GM12878 (cell line): ENCODE measurements at regions not wholly inside any gene's neighbourhood (a gene's known extent, or its start where the extent isn't known, plus 50 kb on each side); places are given as distances from the start of the nearest gene placed in this dataset.

Source experiments
- ATAC-seq: fragments of 200-7000 bp; cut with Tn5 transposase; 3 replicates; pipeline ENCODE4 v1.9.1; 2020; ENCODE audit warnings: mild to moderate bottlenecking, moderate library complexity
- BruUV-seq: library from RNA; stranded (reverse); fragments of 400-500 nt; replicated peaks from 2 replicates; lab custom pipeline; 2021; lab: Mats Ljungman, UMichigan
- CTCF ChIA-PET: fragments of 300-600 bp; sonication (Branson Sonifier 250); formaldehyde crosslinking; extraction: SDS; loops from one replicate; lab custom pipeline; 2021; ENCODE audit warnings: inconsistent platforms; lab: Yijun Ruan, JAX
- POLR2A ChIA-PET: fragments of 350-600 bp; formaldehyde crosslinking; extraction: SDS; loops from one replicate; lab custom pipeline; 2021; ENCODE audit warnings: inconsistent platforms; lab: Charles Lee
- RAD21 ChIA-PET: fragments of 300-600 bp; sonication (Branson Sonifier 250); formaldehyde crosslinking; loops from one replicate; lab custom pipeline; 2023; ENCODE audit warnings: antibody characterized with exemption; ENCODE audit not compliant: unreplicated experiment; lab: Charles Lee
- SMC1A ChIA-PET: fragments of 300-600 bp; sonication (Branson Sonifier 250); formaldehyde crosslinking; loops from one replicate; lab custom pipeline; 2023; ENCODE audit not compliant: unreplicated experiment, uncharacterized antibody; lab: Charles Lee
- DNase-seq: peaks from one replicate; pipeline ENCODE4 v3.0.0-alpha.2; 2011; ENCODE audit warnings: low read depth, low spot score
- FAIRE-seq: peaks from 3 replicates; lab custom pipeline; 2011; peaks lifted over from hg19 to GRCh38; lab: Jason Lieb, UNC
- H2AFZ ChIP-seq: 2 replicates; pipeline ENCODE4 v1.6.0; 2011; ENCODE audit warnings: low read depth, low read length, control low read depth; ENCODE audit not compliant: control insufficient read depth
- H3K27ac ChIP-seq: 2 replicates; pipeline ENCODE4 v1.5.1; 2011; ENCODE audit warnings: control low read depth; ENCODE audit not compliant: control insufficient read depth, insufficient read depth
- H3K27me3 ChIP-seq, 2 experiments: replicated peaks in 1 of 2; 2 replicates each; pipeline versions ENCODE4 v1.6.0 to v1.6.1; 2011; ENCODE audit warnings: low read length in 1 of 2; ENCODE audit not compliant: control insufficient read depth in 2 of 2, insufficient read depth in 2 of 2
- H3K36me3 ChIP-seq, 2 experiments: 2 replicates each; pipeline ENCODE4 v1.5.1; 2011; ENCODE audit warnings: low read length in 1 of 2; ENCODE audit not compliant: control insufficient read depth in 2 of 2, insufficient read depth in 2 of 2
- H3K4me1 ChIP-seq: 2 replicates; pipeline ENCODE4 v1.6.1; 2011; ENCODE audit warnings: mild to moderate bottlenecking, low read length, moderate library complexity, mixed read lengths; ENCODE audit not compliant: control insufficient read depth, insufficient read depth
- H3K4me2 ChIP-seq: 2 replicates; pipeline ENCODE4 v1.6.0; 2011; ENCODE audit warnings: control low read depth; ENCODE audit not compliant: control insufficient read depth, insufficient read depth
- H3K4me3 ChIP-seq: fragments of 200-600 bp; sonication (generic); 2 replicates; pipeline ENCODE4 v1.5.1; 2016
- H3K79me2 ChIP-seq: 2 replicates; pipeline ENCODE4 v1.6.0; 2011; ENCODE audit warnings: low read length; ENCODE audit not compliant: control insufficient read depth, insufficient read depth
- H3K9ac ChIP-seq: 2 replicates; pipeline ENCODE4 v1.8.0; 2011; ENCODE audit warnings: low read length, control low read depth, mixed read lengths; ENCODE audit not compliant: control insufficient read depth, insufficient read depth
- H3K9me3 ChIP-seq: replicated peaks from 3 replicates; pipeline ENCODE4 v1.5.1; 2011; ENCODE audit warnings: mild to moderate bottlenecking, low read length; ENCODE audit not compliant: control insufficient read depth, insufficient read depth
- H4K20me1 ChIP-seq: 2 replicates; pipeline ENCODE4 v1.6.0; 2011; ENCODE audit not compliant: control insufficient read depth, insufficient read depth
- ATF2 ChIP-seq: IDR thresholded peaks from 2 replicates; pipeline ENCODE4 v1.6.1; 2012; ENCODE audit warnings: low read length, inconsistent platforms
- BCL11A ChIP-seq: IDR thresholded peaks from 2 replicates; pipeline ENCODE4 v1.6.1; 2011; ENCODE audit warnings: low read depth, low read length
- E4F1 ChIP-seq: fragments of 450-650 bp; IDR thresholded peaks from 2 replicates; pipeline ENCODE4 v1.6.1; 2018; ENCODE audit warnings: borderline replicate concordance, mild to moderate bottlenecking; ENCODE audit not compliant: partially characterized antibody
- EZH2 ChIP-seq: IDR thresholded peaks from 2 replicates; pipeline ENCODE4 v1.6.1; 2012; ENCODE audit warnings: low read depth, mild to moderate bottlenecking, control low read depth, inconsistent platforms, low read length, borderline replicate concordance; ENCODE audit not compliant: control insufficient read depth
- KAT2A ChIP-seq: conservative IDR thresholded peaks from 2 replicates; pipeline ENCODE4 v1.6.1; 2011; ENCODE audit warnings: low read depth, low read length; ENCODE audit not compliant: control insufficient read depth
- KLF5 ChIP-seq: fragments of 450-650 bp; IDR thresholded peaks from 2 replicates; pipeline ENCODE4 v1.6.1; 2014; ENCODE audit warnings: mild to moderate bottlenecking; ENCODE audit not compliant: partially characterized antibody
- PAX5 ChIP-seq: IDR thresholded peaks from 2 replicates; pipeline ENCODE4 v1.6.1; 2011; ENCODE audit warnings: low read depth, low read length, borderline replicate concordance
- RCOR1 ChIP-seq: conservative IDR thresholded peaks from 2 replicates; pipeline ENCODE4 v1.6.1; 2012; ENCODE audit warnings: low read depth, low read length, improper control_type of control experiment
- SP1 ChIP-seq: IDR thresholded peaks from one replicate; pipeline ENCODE4 v1.6.1; 2011; ENCODE audit warnings: low read depth, low read length
- SREBF2 ChIP-seq: IDR thresholded peaks from 2 replicates; pipeline ENCODE4 v1.6.1; 2012; ENCODE audit warnings: mild to moderate bottlenecking, low read length
- ZNF622 ChIP-seq: fragments of 450-650 bp; IDR thresholded peaks from 2 replicates; pipeline ENCODE4 v1.6.1; 2017; ENCODE audit warnings: mild to moderate bottlenecking, inconsistent platforms
- WGBS: methylation state at CpG from one replicate; pipeline ENCODE4 v1.1.6; 2016; ENCODE audit warnings: low lambda C conversion rate; ENCODE audit not compliant: insufficient replicate concordance, insufficient coverage; ENCODE audit errors: missing lambda C conversion rate; 5-methylcytosine and 5-hydroxymethylcytosine counted together
- in situ Hi-C: fragments of 300-500 bp; cut with MboI; formaldehyde crosslinking; loops from 9 replicates; pipeline ENCODE4 v1.14.3; 2018; ENCODE audit warnings: mixed read lengths
- intact Hi-C: fragments of 100-400 bp; cut with micrococcal nuclease; formaldehyde crosslinking; loops from one replicate; pipeline ENCODE4 v1.14.2; 2022; ENCODE audit not compliant: unreplicated experiment
- TF ChIP-seq, protein P1 (sequence below): IDR thresholded peaks from 2 replicates; pipeline ENCODE4 v1.6.1; 2011; ENCODE audit warnings: low read depth, low read length, improper control_type of control experiment, borderline replicate concordance

DNA sequence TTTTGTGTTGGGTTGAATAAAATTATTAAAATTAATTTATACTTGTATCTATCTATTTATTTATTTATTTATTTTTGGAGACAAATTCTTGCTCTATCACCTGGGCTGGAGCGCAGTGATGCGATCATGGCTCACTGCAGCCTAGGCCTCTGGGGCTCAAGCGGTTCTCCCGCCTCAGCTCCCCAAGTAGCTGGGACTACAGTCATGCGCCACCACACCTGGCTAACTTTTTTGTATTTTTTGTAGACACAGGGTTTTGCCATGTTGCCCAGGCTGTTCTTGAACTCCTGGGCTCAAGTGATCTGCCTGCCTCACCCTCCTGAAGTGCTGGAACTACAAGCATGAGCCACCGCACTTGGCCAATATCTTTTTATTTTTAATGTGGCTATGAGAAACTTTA, 134.7 kb upstream of the SPDL1 start:
- FAIRE-seq, result no peak
- H3K9me3 ChIP-seq, result no peaks in the 10 kb centered on the region
- no TSS peak for BruUV-seq
- no peaks in the 10 kb centered on the region for H4K20me1 ChIP-seq
- H3K4me2 ChIP-seq, result no peak overlapping the region
- SMC1A ChIA-PET, result no interaction called here
- no peak for TF ChIP-seq SREBF2
- no peak for TF ChIP-seq EZH2
- TF ChIP-seq KAT2A, result no peak
- no peak for TF ChIP-seq ATF2
- TF ChIP-seq, protein P1, sequence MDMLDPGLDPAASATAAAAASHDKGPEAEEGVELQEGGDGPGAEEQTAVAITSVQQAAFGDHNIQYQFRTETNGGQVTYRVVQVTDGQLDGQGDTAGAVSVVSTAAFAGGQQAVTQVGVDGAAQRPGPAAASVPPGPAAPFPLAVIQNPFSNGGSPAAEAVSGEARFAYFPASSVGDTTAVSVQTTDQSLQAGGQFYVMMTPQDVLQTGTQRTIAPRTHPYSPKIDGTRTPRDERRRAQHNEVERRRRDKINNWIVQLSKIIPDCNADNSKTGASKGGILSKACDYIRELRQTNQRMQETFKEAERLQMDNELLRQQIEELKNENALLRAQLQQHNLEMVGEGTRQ, result no peak
- TF ChIP-seq ZNF622, result no peak
- no peak overlapping the region for H2AFZ ChIP-seq
- no peaks in the 10 kb centered on the region for H3K79me2 ChIP-seq
- H3K4me3 ChIP-seq, result no peak overlapping the region
- H3K4me1 ChIP-seq, result no peaks in the 10 kb centered on the region
- H3K27ac ChIP-seq, result no peak overlapping the region
- H3K9ac ChIP-seq, result no peak overlapping the region
- POLR2A ChIA-PET, result no interaction called here
- H3K36me3 ChIP-seq, result no peaks in the 10 kb centered on the region
- intact Hi-C loops (no loop called here), in situ Hi-C loops (no loop called here)
- CTCF ChIA-PET, result no interaction called here
- no peak for ATAC-seq
- RAD21 ChIA-PET, result no interaction called here
- WGBS, result 74% methylated on average over 6 of the region's 6 CpGs
- no peaks in the 10 kb centered on the region for H3K27me3 ChIP-seq
- DNase-seq, result no peak

GRCh38 chr5:169445191-169445590, 138.4 kb upstream of the SPDL1 start:
- H3K27ac ChIP-seq, result no peak overlapping the region
- no peak overlapping the region for H3K4me2 ChIP-seq
- FAIRE-seq (no peak), ATAC-seq (no peak), DNase-seq (no peak)
- peaks cover 0 to 3% of the 10 kb centered on the region in 2 experiments; a peak in 2 of 4 replicates for H3K27me3 ChIP-seq
- no peaks in the 10 kb centered on the region for H3K36me3 ChIP-seq
- H3K9ac ChIP-seq, result no peak overlapping the region
- H3K4me3 ChIP-seq, result no peak overlapping the region
- no peak overlapping the region for H2AFZ ChIP-seq
- ChIA-PET CTCF (no interaction called here), SMC1A (no interaction called here), RAD21 (no interaction called here), POLR2A (no interaction called here)
- in situ Hi-C loops (no loop called here), intact Hi-C loops (no loop called here)
- H3K9me3 ChIP-seq, result no peaks in the 10 kb centered on the region
- no peaks in the 10 kb centered on the region for H3K79me2 ChIP-seq
- BruUV-seq, result no TSS peak
- 19% methylated on average over 2 of the region's 2 CpGs for WGBS
- no peaks in the 10 kb centered on the region for H3K4me1 ChIP-seq
- no peaks in the 10 kb centered on the region for H4K20me1 ChIP-seq
- TF ChIP-seq PAX5, result no peak
- no peak for TF ChIP-seq SP1
- TF ChIP-seq BCL11A, result no peak
- TF ChIP-seq RCOR1, result no peak
- TF ChIP-seq E4F1, result no peak
- TF ChIP-seq KAT2A, result no peak
- no peak for TF ChIP-seq KLF5
